Tibial nerve (tissue), 4 donors: ENCODE measurements at regions not wholly inside any gene's neighbourhood (a gene's known extent, or its start where the extent isn't known, plus 50 kb on each side); places are given as distances from the start of the nearest gene placed in this dataset.

Experiments
- DNase-seq, 2 donors: peaks; one replicate each; pipeline ENCODE4 v3.0.0-alpha.2; 2019; ENCODE audit warnings: low spot score in 2 of 2
- H3K27ac ChIP-seq, 4 donors: fragments of 200-600 bp; sonication (generic) in 3 of 4; one replicate each; pipeline ENCODE4 v1.5.1; 2017 to 2019; ENCODE audit warnings: mild to moderate bottlenecking in 1 of 4
- H3K27me3 ChIP-seq, 2 donors: fragments of 200-600 bp; sonication (generic) in 1 of 2; one replicate each; pipeline versions ENCODE4 v1.5.1 to v1.6.0; 2017 to 2019
- H3K36me3 ChIP-seq, 3 donors: fragments of 200-600 bp; sonication (generic); one replicate each; pipeline ENCODE4 v1.5.1; 2018 to 2019
- H3K4me1 ChIP-seq, 4 donors: fragments of 200-600 bp; sonication (generic) in 3 of 4; one replicate each; pipeline ENCODE4 v1.5.1; 2017 to 2019
- H3K4me3 ChIP-seq, 4 donors: fragments of 200-600 bp; sonication (generic) in 3 of 4; one replicate each; pipeline ENCODE4 v1.5.1; 2017 to 2019; ENCODE audit warnings: mild to moderate bottlenecking in 1 of 4, moderate library complexity in 1 of 4
- H3K9me3 ChIP-seq, 4 donors: fragments of 200-600 bp; sonication (generic) in 3 of 4; one replicate each; pipeline ENCODE4 v1.5.1; 2017 to 2019
- EP300 ChIP-seq, 2 donors: sonication (generic); formaldehyde crosslinking; IDR thresholded peaks; one replicate each; pipeline ENCODE4 v1.6.1; 2017; ENCODE audit warnings: antibody characterized with exemption in 2 of 2, mild to moderate bottlenecking in 1 of 2
- POLR2A ChIP-seq, 2 donors: fragments of 450-650 bp; IDR thresholded peaks; one replicate each; pipeline ENCODE4 v1.6.1; 2017; ENCODE audit warnings: antibody characterized with exemption in 2 of 2, mild to moderate bottlenecking in 2 of 2, moderate library complexity in 2 of 2
- WGBS, 2 donors: methylation state at CpG; one replicate each; pipeline ENCODE4 v1.1.5; 2018; 5-methylcytosine and 5-hydroxymethylcytosine counted together
- TF ChIP-seq, protein P1 (sequence below), 5 experiments: fragments of 200-600 bp in 3 of 5; fragments of 450-650 bp in 2 of 5; sonication (generic) in 3 of 5; IDR thresholded peaks; one replicate each; pipeline ENCODE4 v1.5.1; 2016 to 2019; ENCODE audit warnings: antibody characterized with exemption in 5 of 5, mild to moderate bottlenecking in 3 of 5, moderate library complexity in 2 of 5

DNA sequence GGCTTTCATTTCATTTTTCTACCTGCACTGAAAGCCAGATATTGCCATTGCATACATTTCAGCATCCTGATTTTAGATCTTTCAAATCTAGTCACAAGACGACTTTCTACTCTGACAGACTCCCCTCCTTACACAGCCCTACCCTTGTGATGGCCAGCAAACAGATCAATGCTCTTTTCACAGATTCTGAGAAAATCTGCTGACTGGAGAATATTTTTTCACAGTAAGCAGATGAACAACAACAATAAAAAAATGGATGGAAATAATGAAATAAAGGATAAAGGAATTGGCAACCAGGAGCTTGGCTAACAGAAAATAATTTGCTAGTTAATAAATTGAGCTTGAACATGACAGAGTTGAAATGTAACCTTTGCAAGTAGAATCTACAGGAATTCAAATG is 527.2 kb downstream of the IRS1 start:
- H3K36me3 ChIP-seq: no peaks in the 10 kb centered on the region
- H3K4me1 ChIP-seq: no peaks in the 10 kb centered on the region
- no peak overlapping the region for H3K4me3 ChIP-seq
- DNase-seq: no peak
- TF ChIP-seq EP300 (IDR thresholded peaks at IDR 0.05): no peak
- TF ChIP-seq POLR2A (IDR thresholded peaks at IDR 0.05): no peak
- TF ChIP-seq, protein P1, sequence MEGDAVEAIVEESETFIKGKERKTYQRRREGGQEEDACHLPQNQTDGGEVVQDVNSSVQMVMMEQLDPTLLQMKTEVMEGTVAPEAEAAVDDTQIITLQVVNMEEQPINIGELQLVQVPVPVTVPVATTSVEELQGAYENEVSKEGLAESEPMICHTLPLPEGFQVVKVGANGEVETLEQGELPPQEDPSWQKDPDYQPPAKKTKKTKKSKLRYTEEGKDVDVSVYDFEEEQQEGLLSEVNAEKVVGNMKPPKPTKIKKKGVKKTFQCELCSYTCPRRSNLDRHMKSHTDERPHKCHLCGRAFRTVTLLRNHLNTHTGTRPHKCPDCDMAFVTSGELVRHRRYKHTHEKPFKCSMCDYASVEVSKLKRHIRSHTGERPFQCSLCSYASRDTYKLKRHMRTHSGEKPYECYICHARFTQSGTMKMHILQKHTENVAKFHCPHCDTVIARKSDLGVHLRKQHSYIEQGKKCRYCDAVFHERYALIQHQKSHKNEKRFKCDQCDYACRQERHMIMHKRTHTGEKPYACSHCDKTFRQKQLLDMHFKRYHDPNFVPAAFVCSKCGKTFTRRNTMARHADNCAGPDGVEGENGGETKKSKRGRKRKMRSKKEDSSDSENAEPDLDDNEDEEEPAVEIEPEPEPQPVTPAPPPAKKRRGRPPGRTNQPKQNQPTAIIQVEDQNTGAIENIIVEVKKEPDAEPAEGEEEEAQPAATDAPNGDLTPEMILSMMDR (IDR thresholded peaks at IDR 0.05): no peak
- WGBS, 2 donors: 21 to 46% methylated on average over 1 of the region's 1 CpG
- H3K27me3 ChIP-seq: no peaks in the 10 kb centered on the region
- H3K27ac ChIP-seq: no peak overlapping the region
- no peaks in the 10 kb centered on the region for H3K9me3 ChIP-seq

GRCh38 chr2:226270285-226271058 is 529.1 kb downstream of the IRS1 start:
- no peaks in the 10 kb centered on the region for H3K9me3 ChIP-seq
- H3K4me1 ChIP-seq: no peaks in the 10 kb centered on the region
- no peak overlapping the region for H3K4me3 ChIP-seq
- TF ChIP-seq EP300 (IDR thresholded peaks at IDR 0.05) (no peak), POLR2A (IDR thresholded peaks at IDR 0.05) (no peak)
- TF ChIP-seq, protein P1 (IDR thresholded peaks at IDR 0.05): no peak
- no peak overlapping the region for H3K27ac ChIP-seq
- WGBS, 2 donors: 45 to 48% methylated on average over 6 of the region's 6 CpGs
- no peaks in the 10 kb centered on the region for H3K36me3 ChIP-seq
- no peaks in the 10 kb centered on the region for H3K27me3 ChIP-seq
- no peak for DNase-seq

- H3K4me3 ChIP-seq: no peak overlapping the region
- H3K36me3 ChIP-seq: no peaks in the 10 kb centered on the region
- H3K27ac ChIP-seq: no peak overlapping the region
- no peaks in the 10 kb centered on the region for H3K9me3 ChIP-seq
- DNase-seq: no peak
- no peaks in the 10 kb centered on the region for H3K4me1 ChIP-seq
- H3K27me3 ChIP-seq: no peaks in the 10 kb centered on the region
- WGBS, 2 donors: 76 to 80% methylated on average over 3 of the region's 3 CpGs
- TF ChIP-seq, protein P1 (IDR thresholded peaks at IDR 0.05): no peak
- TF ChIP-seq EP300 (IDR thresholded peaks at IDR 0.05): no peak
- no peak for TF ChIP-seq POLR2A (IDR thresholded peaks at IDR 0.05)
These were observed 531.9 kb downstream of the IRS1 start for GRCh38 chr2:226267516-226268289.

GRCh38 chr2:226256709-226257376 is 542.8 kb downstream of the IRS1 start:
- H3K27ac ChIP-seq: no peak overlapping the region
- DNase-seq: no peak
- 64 to 66% methylated on average over 4 of the region's 4 CpGs for WGBS, 2 donors
- no peaks in the 10 kb centered on the region for H3K36me3 ChIP-seq
- TF ChIP-seq EP300 (IDR thresholded peaks at IDR 0.05) (no peak), POLR2A (IDR thresholded peaks at IDR 0.05) (no peak)
- TF ChIP-seq, protein P1 (IDR thresholded peaks at IDR 0.05): no peak
- H3K4me3 ChIP-seq: no peak overlapping the region
- no peaks in the 10 kb centered on the region for H3K4me1 ChIP-seq
- no peaks in the 10 kb centered on the region for H3K27me3 ChIP-seq
- no peaks in the 10 kb centered on the region for H3K9me3 ChIP-seq

- no peak for TF ChIP-seq POLR2A (IDR thresholded peaks at IDR 0.05)
- TF ChIP-seq, protein P1 (IDR thresholded peaks at IDR 0.05): no peak
- no peak for TF ChIP-seq EP300 (IDR thresholded peaks at IDR 0.05)
- no peaks in the 10 kb centered on the region for H3K9me3 ChIP-seq
- H3K36me3 ChIP-seq: no peaks in the 10 kb centered on the region
- DNase-seq: no peak
- H3K27me3 ChIP-seq: no peaks in the 10 kb centered on the region
- H3K27ac ChIP-seq: no peak overlapping the region
- WGBS, 2 donors: 39 to 52% methylated on average over 2 of the region's 2 CpGs
- no peaks in the 10 kb centered on the region for H3K4me1 ChIP-seq
- H3K4me3 ChIP-seq: no peak overlapping the region
These were observed 543.4 kb downstream of the IRS1 start for GRCh38 chr2:226256237-226256636.
